Hepatocyte (in vitro differentiated cells): ENCODE measurements at regions not wholly inside any gene's neighbourhood (a gene's known extent, or its start where the extent isn't known, plus 50 kb on each side); places are given as distances from the start of the nearest gene placed in this dataset.

Experiments
- DNase-seq: peaks from one replicate; pipeline ENCODE4 v3.0.0-alpha.2; 2016; ENCODE audit warnings: low spot score
- H2AFZ ChIP-seq: fragments of 200-600 bp; sonication (generic); 2 replicates; pipeline ENCODE4 v1.6.0; 2016; ENCODE audit warnings: antibody characterized with exemption, mild to moderate bottlenecking
- H3K27ac ChIP-seq: fragments of 200-600 bp; sonication (generic); 2 replicates; pipeline ENCODE4 v1.5.1; 2016; ENCODE audit warnings: mild to moderate bottlenecking
- H3K27me3 ChIP-seq: fragments of 200-600 bp; sonication (generic); 2 replicates; pipeline ENCODE4 v1.6.1; 2016
- H3K36me3 ChIP-seq: fragments of 200-600 bp; sonication (generic); replicated peaks from 2 replicates; pipeline ENCODE4 v1.5.1; 2016; ENCODE audit warnings: low read depth; ENCODE audit not compliant: insufficient read depth
- H3K4me1 ChIP-seq: fragments of 200-600 bp; sonication (generic); 2 replicates; pipeline ENCODE4 v1.5.1; 2016; ENCODE audit warnings: mild to moderate bottlenecking, moderate library complexity; ENCODE audit not compliant: insufficient read depth
- H3K4me2 ChIP-seq: fragments of 200-600 bp; sonication (generic); 2 replicates; pipeline ENCODE4 v1.6.0; 2016
- H3K4me3 ChIP-seq: fragments of 200-600 bp; sonication (generic); 2 replicates; pipeline ENCODE4 v1.5.1; 2016; ENCODE audit warnings: mild to moderate bottlenecking
- H3K79me2 ChIP-seq: fragments of 200-600 bp; sonication (generic); 2 replicates; pipeline ENCODE4 v1.6.0; 2017; ENCODE audit warnings: mild to moderate bottlenecking
- H3K9me2 ChIP-seq: fragments of 200-600 bp; sonication (generic); replicated peaks from 2 replicates; pipeline ENCODE4 v1.6.0; 2017; ENCODE audit warnings: mild to moderate bottlenecking; ENCODE audit not compliant: insufficient read depth
- H3K9me3 ChIP-seq: fragments of 200-600 bp; sonication (generic); 2 replicates; pipeline ENCODE4 v1.5.1; 2016; ENCODE audit warnings: low read depth, mild to moderate bottlenecking
- H4K20me1 ChIP-seq: fragments of 200-600 bp; sonication (generic); 2 replicates; pipeline ENCODE4 v1.6.0; 2016; ENCODE audit warnings: mild to moderate bottlenecking; ENCODE audit not compliant: insufficient read depth, poor library complexity, severe bottlenecking
- CTCF ChIP-seq: fragments of 200-600 bp; sonication (generic); IDR thresholded peaks from 2 replicates; pipeline ENCODE4 v1.5.1; 2016; ENCODE audit warnings: antibody characterized with exemption, mild to moderate bottlenecking; ENCODE audit not compliant: poor library complexity
- EZH2 ChIP-seq: fragments of 200-600 bp; sonication (generic); IDR thresholded peaks from 2 replicates; pipeline ENCODE4 v1.6.1; 2016; ENCODE audit warnings: antibody characterized with exemption, mild to moderate bottlenecking, borderline replicate concordance
- EZH2phosphoT487 ChIP-seq: fragments of 200-600 bp; sonication (generic); IDR thresholded peaks from one replicate; pipeline ENCODE4 v1.6.1; 2018; ENCODE audit warnings: antibody characterized with exemption, mild to moderate bottlenecking, low read depth, moderate library complexity; ENCODE audit not compliant: unreplicated experiment, severe bottlenecking
- WGBS: methylation state at CpG from one replicate; pipeline ENCODE4 v1.1.6; 2016; ENCODE audit warnings: low lambda C conversion rate; ENCODE audit errors: missing lambda C conversion rate; 5-methylcytosine and 5-hydroxymethylcytosine counted together

- no peaks in the 10 kb centered on the region for H3K79me2 ChIP-seq
- H3K4me2 ChIP-seq, result no peak overlapping the region
- no peak for DNase-seq
- no peak overlapping the region for H2AFZ ChIP-seq
- H3K9me3 ChIP-seq, result no peaks in the 10 kb centered on the region
- 82% methylated on average over 9 of the region's 9 CpGs for WGBS
- no peaks in the 10 kb centered on the region for H3K9me2 ChIP-seq
- H3K27me3 ChIP-seq, result no peaks in the 10 kb centered on the region
- no peaks in the 10 kb centered on the region for H3K36me3 ChIP-seq
- no peak overlapping the region for H3K4me3 ChIP-seq
- no peak overlapping the region for H3K27ac ChIP-seq
- TF ChIP-seq EZH2 (no peak), CTCF (no peak), EZH2phosphoT487 (no peak)
- no peaks in the 10 kb centered on the region for H3K4me1 ChIP-seq
- no peaks in the 10 kb centered on the region for H4K20me1 ChIP-seq
Measured at GRCh38 chr1:11377001-11377583, 101.9 kb upstream of the DISP3 start.

- DNase-seq, result no peak
- H3K27ac ChIP-seq, result no peak overlapping the region
- H3K4me2 ChIP-seq, result no peak overlapping the region
- no peaks in the 10 kb centered on the region for H3K9me2 ChIP-seq
- no peak overlapping the region for H2AFZ ChIP-seq
- no peaks in the 10 kb centered on the region for H3K27me3 ChIP-seq
- no peaks in the 10 kb centered on the region for H3K36me3 ChIP-seq
- H3K9me3 ChIP-seq, result no peaks in the 10 kb centered on the region
- H3K79me2 ChIP-seq, result no peaks in the 10 kb centered on the region
- no peaks in the 10 kb centered on the region for H3K4me1 ChIP-seq
- no peaks in the 10 kb centered on the region for H4K20me1 ChIP-seq
- TF ChIP-seq CTCF (no peak), EZH2phosphoT487 (no peak), EZH2 (no peak)
- 92% methylated on average over 4 of the region's 4 CpGs for WGBS
- no peak overlapping the region for H3K4me3 ChIP-seq
Measured at GRCh38 chr1:11377954-11378353, 101.0 kb upstream of the DISP3 start.

- Histone ChIP-seq H3K4me1 (no peaks in the 10 kb centered on the region), H3K27ac (no peak overlapping the region), H3K9me2 (no peaks in the 10 kb centered on the region), H2AFZ (no peak overlapping the region), H4K20me1 (no peaks in the 10 kb centered on the region), H3K4me2 (no peak overlapping the region), H3K27me3 (no peaks in the 10 kb centered on the region), H3K4me3 (no peak overlapping the region), H3K9me3 (no peaks in the 10 kb centered on the region), H3K36me3 (no peaks in the 10 kb centered on the region), H3K79me2 (no peaks in the 10 kb centered on the region)
- DNase-seq, result no peak
- TF ChIP-seq EZH2phosphoT487 (no peak), EZH2 (no peak), CTCF (no peak)
- 69% methylated on average over 8 of the region's 8 CpGs for WGBS
Measured at GRCh38 chr1:11379851-11380250, 99.1 kb upstream of the DISP3 start.

- Histone ChIP-seq H3K4me2 (no peak overlapping the region), H3K27ac (no peak overlapping the region), H2AFZ (no peak overlapping the region), H3K79me2 (no peaks in the 10 kb centered on the region), H3K27me3 (peaks cover 2% of the 10 kb centered on the region), H3K9me2 (no peaks in the 10 kb centered on the region), H3K9me3 (no peaks in the 10 kb centered on the region), H3K4me3 (no peak overlapping the region), H3K36me3 (no peaks in the 10 kb centered on the region), H3K4me1 (no peaks in the 10 kb centered on the region), H4K20me1 (no peaks in the 10 kb centered on the region)
- no peak for DNase-seq
- WGBS, result 76% methylated on average over 5 of the region's 5 CpGs
- TF ChIP-seq EZH2, result no peak
- TF ChIP-seq CTCF, result no peak
- TF ChIP-seq EZH2phosphoT487, result no peak
Measured at GRCh38 chr1:11380500-11380899, 98.5 kb upstream of the DISP3 start.
